Activated naive CD8-positive, alpha-beta T cell treated with anti-CD3 and anti-CD28 coated beads, Interleukin-2, amount 10 ng/mL, durations not matched to agents 7 days and 5 days (primary cell): ENCODE measurements at regions not wholly inside any gene's neighbourhood (a gene's known extent, or its start where the extent isn't known, plus 50 kb on each side); places are given as distances from the start of the nearest gene placed in this dataset.

Experiments used
- ATAC-seq: fragments of 150-1000 bp; cut with Tn5 transposase; one replicate; pipeline ENCODE4 v1.10.0; 2021; ENCODE audit warnings: low read depth, moderate library complexity
- POLR2A ChIA-PET: fragments of 350-600 bp; sonication (Branson Sonifier 250); formaldehyde crosslinking; loops from one replicate; lab custom pipeline; 2021; ENCODE audit warnings: antibody characterized with exemption; lab: Charles Lee
- DNase-seq: peaks from one replicate; pipeline ENCODE4 v3.0.0; 2021
- H3K27ac Mint-ChIP-seq: one replicate; pipeline ENCODE4 v1.8.0; 2022; ENCODE audit warnings: mild to moderate bottlenecking, mixed read lengths
- H3K27me3 Mint-ChIP-seq: one replicate; pipeline ENCODE4 v1.8.0; 2022; ENCODE audit warnings: mild to moderate bottlenecking, moderate library complexity, mixed read lengths
- H3K36me3 Mint-ChIP-seq: one replicate; pipeline ENCODE4 v1.8.0; 2021; ENCODE audit warnings: mild to moderate bottlenecking, mixed read lengths
- H3K4me1 Mint-ChIP-seq: one replicate; pipeline ENCODE4 v1.8.0; 2021; ENCODE audit warnings: mixed read lengths
- H3K4me3 Mint-ChIP-seq: one replicate; pipeline ENCODE4 v1.8.0; 2022; ENCODE audit warnings: mild to moderate bottlenecking, moderate library complexity, mixed read lengths
- H3K9me3 Mint-ChIP-seq: one replicate; pipeline ENCODE4 v1.8.0; 2021; ENCODE audit warnings: mixed read lengths

- Mint-ChIP-seq H3K27ac (no peak overlapping the region), H3K36me3 (no peaks in the 10 kb centered on the region), H3K4me3 (no peak overlapping the region), H3K27me3 (peaks cover 10% of the 10 kb centered on the region), H3K9me3 (peaks cover 1% of the 10 kb centered on the region), H3K4me1 (no peaks in the 10 kb centered on the region)
- ATAC-seq (no peak), DNase-seq (no peak)
- POLR2A ChIA-PET, result no interaction called here
Measured at GRCh38 chr12:22740656-22741355, 115.8 kb downstream of the ETNK1 start.

DNA sequence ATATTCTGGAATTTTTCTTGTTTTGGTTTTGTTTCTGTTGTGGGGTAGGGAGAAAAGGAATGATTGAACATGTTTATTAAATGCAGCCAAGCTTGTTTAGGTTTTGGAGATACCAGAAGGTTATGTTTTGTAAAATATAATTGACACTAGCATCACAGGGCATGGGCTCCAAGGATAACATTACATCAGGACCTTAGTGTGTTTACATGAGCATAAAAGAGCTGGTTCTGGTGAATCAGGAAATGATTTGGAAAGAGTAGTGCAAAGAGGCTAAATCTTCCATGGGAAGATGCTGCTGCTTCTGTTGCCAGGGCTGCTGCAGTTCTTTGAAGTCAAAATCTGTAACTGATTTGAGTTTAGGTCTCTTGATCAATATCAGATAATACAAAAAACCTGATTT, 118.7 kb downstream of the ETNK1 start:
- no peak overlapping the region for H3K27ac Mint-ChIP-seq
- POLR2A ChIA-PET, result no interaction called here
- H3K4me3 Mint-ChIP-seq, result no peak overlapping the region
- peaks cover 14% of the 10 kb centered on the region for H3K27me3 Mint-ChIP-seq
- H3K4me1 Mint-ChIP-seq, result no peaks in the 10 kb centered on the region
- peaks cover 1% of the 10 kb centered on the region for H3K9me3 Mint-ChIP-seq
- ATAC-seq (no peak), DNase-seq (no peak)
- H3K36me3 Mint-ChIP-seq, result no peaks in the 10 kb centered on the region

GRCh38 chr12:22744197-22744596, 119.2 kb downstream of the ETNK1 start:
- Mint-ChIP-seq H3K9me3 (peaks cover 1% of the 10 kb centered on the region), H3K27ac (no peak overlapping the region), H3K4me1 (no peaks in the 10 kb centered on the region), H3K27me3 (peaks cover 11% of the 10 kb centered on the region), H3K36me3 (no peaks in the 10 kb centered on the region), H3K4me3 (no peak overlapping the region)
- ATAC-seq (no peak), DNase-seq (no peak)
- POLR2A ChIA-PET, result no interaction called here

DNA sequence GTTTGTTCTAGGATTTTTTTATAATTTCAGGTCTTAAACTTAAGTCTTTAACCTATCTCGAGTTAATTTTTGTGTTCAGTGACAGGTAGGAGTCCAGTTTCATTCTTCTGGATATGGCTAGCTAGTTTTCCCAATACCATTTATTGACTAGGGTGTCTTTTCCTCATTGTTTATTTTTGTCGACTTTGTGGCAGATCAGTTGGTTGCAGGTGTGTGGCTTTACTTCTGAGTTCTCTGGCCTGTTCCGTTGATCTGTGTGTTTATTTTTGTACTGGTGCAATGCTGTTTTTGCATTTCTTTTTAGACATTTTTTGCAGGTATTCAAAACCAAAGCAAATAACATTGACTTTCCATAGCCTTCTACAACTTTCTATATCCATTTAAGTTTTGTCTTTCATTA, 121.7 kb downstream of the ETNK1 start:
- H3K27ac Mint-ChIP-seq, result no peak overlapping the region
- peaks cover 11% of the 10 kb centered on the region for H3K27me3 Mint-ChIP-seq
- H3K36me3 Mint-ChIP-seq, result no peaks in the 10 kb centered on the region
- H3K4me1 Mint-ChIP-seq, result no peaks in the 10 kb centered on the region
- no peak overlapping the region for H3K4me3 Mint-ChIP-seq
- DNase-seq (no peak), ATAC-seq (no peak)
- peaks cover 1% of the 10 kb centered on the region for H3K9me3 Mint-ChIP-seq
- POLR2A ChIA-PET, result no interaction called here

DNA sequence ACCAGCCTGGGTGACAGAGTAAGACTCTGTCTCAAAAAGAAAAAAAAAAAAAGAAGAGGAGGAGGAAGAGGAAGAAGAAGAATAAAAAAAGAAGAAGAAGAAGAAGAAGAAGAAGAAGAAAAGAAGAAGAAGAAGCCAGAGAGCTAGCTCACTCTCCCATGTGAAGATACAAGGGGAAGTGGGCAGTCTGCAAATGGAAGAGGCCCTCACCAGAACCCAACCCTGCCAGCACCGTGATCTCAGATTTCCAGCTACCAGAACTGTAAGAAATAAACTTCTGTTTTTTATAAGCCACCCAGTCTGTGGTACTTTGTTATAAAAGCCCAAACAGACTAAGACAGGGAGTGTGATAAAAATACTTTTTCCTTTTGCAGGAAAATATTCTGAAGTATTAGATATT, 130.7 kb downstream of the ETNK1 start:
- Mint-ChIP-seq H3K9me3 (no peaks in the 10 kb centered on the region), H3K36me3 (no peaks in the 10 kb centered on the region), H3K4me1 (no peaks in the 10 kb centered on the region), H3K27me3 (peaks cover 6% of the 10 kb centered on the region), H3K4me3 (no peak overlapping the region), H3K27ac (no peak overlapping the region)
- DNase-seq (no peak), ATAC-seq (no peak)
- POLR2A ChIA-PET, result no interaction called here

DNA sequence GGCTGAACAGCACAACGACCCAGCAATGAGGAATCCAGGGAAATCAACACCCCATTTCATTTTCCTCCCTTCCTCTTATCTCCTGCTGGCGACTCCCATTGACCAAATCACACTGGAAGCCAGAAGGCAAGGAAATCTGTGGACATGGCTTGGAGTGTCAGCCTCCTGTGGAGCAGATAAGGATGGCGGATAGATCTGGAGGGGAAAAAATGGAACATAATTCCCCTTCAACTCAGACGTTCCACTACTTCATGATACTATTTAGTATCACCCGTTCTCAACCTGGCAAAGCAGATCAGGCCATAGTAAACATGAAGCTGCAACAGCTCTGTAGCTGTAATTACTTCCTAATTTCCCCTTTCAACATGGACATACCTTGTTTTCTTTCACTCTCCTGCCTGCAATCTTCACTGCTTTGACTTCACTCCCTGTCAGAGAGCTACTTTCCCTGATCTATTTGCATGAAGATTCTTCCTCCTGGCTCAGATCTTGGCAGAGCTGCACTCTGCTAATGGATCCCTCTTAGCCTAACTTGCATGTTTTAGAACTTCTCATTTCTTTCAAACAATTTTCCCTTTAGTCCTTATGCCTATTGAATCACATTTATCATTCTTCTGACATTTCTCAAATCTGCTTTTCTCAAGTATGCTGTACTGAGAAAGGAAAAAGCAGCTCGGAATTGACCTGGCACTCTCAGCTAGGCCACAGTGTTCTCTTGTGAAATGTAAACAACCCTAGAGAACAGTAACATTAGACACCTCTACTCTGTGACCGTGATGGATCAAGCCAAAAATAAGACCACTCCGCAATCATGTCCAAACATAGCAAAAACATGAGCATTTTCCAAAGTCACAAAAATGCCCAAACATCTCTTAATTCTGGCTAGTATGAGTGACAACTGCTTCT, 135.1 kb downstream of the ETNK1 start:
- Mint-ChIP-seq H3K27ac (no peak overlapping the region), H3K4me3 (no peak overlapping the region), H3K36me3 (no peaks in the 10 kb centered on the region), H3K4me1 (no peaks in the 10 kb centered on the region), H3K27me3 (peaks cover 10% of the 10 kb centered on the region), H3K9me3 (no peaks in the 10 kb centered on the region)
- POLR2A ChIA-PET, result no interaction called here
- ATAC-seq, result no peak
- DNase-seq, result no peak

- POLR2A ChIA-PET, result no interaction called here
- no peaks in the 10 kb centered on the region for H3K36me3 Mint-ChIP-seq
- H3K9me3 Mint-ChIP-seq, result no peaks in the 10 kb centered on the region
Measured at GRCh38 chr12:22765421-22766130, 140.6 kb downstream of the ETNK1 start.

GRCh38 chr12:22766911-22767420, 142.0 kb downstream of the ETNK1 start:
- POLR2A ChIA-PET, result no interaction called here
- Mint-ChIP-seq H3K27ac (no peak overlapping the region), H3K4me1 (no peaks in the 10 kb centered on the region), H3K36me3 (no peaks in the 10 kb centered on the region), H3K9me3 (no peaks in the 10 kb centered on the region), H3K4me3 (no peak overlapping the region), H3K27me3 (peaks cover 7% of the 10 kb centered on the region)
- DNase-seq (no peak), ATAC-seq (no peak)

More at GRCh38 chr12:22765421-22766130, 140.6 kb downstream of the ETNK1 start:
- Mint-ChIP-seq H3K27me3 (peaks cover 7% of the 10 kb centered on the region), H3K27ac (no peak overlapping the region), H3K4me1 (no peaks in the 10 kb centered on the region), H3K4me3 (no peak overlapping the region)
- no peak for ATAC-seq
- no peak for DNase-seq

- H3K4me3 Mint-ChIP-seq, result no peak overlapping the region
- H3K27ac Mint-ChIP-seq, result no peak overlapping the region
- peaks cover 2% of the 10 kb centered on the region for H3K9me3 Mint-ChIP-seq
- DNase-seq, result no peak
- POLR2A ChIA-PET, result no interaction called here
- no peaks in the 10 kb centered on the region for H3K36me3 Mint-ChIP-seq
- no peaks in the 10 kb centered on the region for H3K27me3 Mint-ChIP-seq
- no peak for ATAC-seq
- H3K4me1 Mint-ChIP-seq, result no peaks in the 10 kb centered on the region
Measured at GRCh38 chr12:22781339-22781738, 156.4 kb downstream of the ETNK1 start.

DNA sequence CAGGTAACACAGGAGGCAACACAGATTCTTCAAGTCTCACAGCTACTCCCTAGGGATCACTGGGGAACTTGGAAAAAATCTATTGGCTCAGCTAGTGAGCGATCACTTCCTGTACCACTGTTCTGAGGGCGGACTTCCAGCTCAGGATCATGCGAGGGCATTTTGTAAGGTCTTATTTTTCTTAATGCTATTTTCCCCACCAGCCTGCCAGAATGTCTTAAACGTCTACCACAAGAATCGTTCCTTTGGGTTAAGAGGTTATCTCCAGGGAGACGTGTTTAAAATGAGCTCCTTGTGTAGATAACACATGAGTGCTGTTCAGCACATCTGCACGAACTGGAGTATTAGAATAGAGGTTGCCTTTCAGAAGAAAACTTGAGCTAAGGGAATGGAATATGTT, 162.6 kb downstream of the ETNK1 start:
- Mint-ChIP-seq H3K4me1 (no peaks in the 10 kb centered on the region), H3K9me3 (peaks cover 2% of the 10 kb centered on the region), H3K4me3 (no peak overlapping the region), H3K27ac (no peak overlapping the region), H3K36me3 (no peaks in the 10 kb centered on the region), H3K27me3 (no peaks in the 10 kb centered on the region)
- DNase-seq (no peak), ATAC-seq (no peak)
- POLR2A ChIA-PET, result no interaction called here

DNA sequence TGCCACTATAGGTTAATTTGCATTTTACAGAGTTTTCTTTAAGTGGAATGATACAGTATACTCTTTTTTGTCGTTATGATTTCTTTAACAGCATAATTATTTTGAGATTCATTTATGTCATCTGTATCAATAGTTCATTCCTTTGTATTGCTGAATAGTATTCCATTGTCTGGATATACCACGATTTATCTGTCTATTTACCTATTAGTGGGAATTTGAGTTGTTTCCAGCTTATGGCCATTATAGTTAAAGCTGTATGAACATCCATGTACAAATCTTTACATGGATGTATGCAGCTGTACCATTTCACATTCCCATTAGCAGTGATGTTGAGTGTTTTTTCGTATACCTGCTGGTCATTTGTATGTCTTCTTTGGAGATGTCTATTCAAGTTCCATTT, 163.9 kb downstream of the ETNK1 start:
- DNase-seq (no peak), ATAC-seq (no peak)
- Mint-ChIP-seq H3K36me3 (no peaks in the 10 kb centered on the region), H3K27me3 (no peaks in the 10 kb centered on the region), H3K27ac (no peak overlapping the region), H3K4me1 (no peaks in the 10 kb centered on the region), H3K4me3 (no peak overlapping the region), H3K9me3 (peaks cover 2% of the 10 kb centered on the region)
- POLR2A ChIA-PET, result interaction anchor here (0.7 kb wide), 1 partner anchor 28 kb away, joined by 12 read pairs; no protein-coding TSS in a partner anchor

GRCh38 chr12:22792138-22792537, 167.2 kb downstream of the ETNK1 start:
- Mint-ChIP-seq H3K4me1 (no peaks in the 10 kb centered on the region), H3K4me3 (no peak overlapping the region), H3K27ac (no peak overlapping the region), H3K27me3 (no peaks in the 10 kb centered on the region), H3K36me3 (no peaks in the 10 kb centered on the region), H3K9me3 (no peaks in the 10 kb centered on the region)
- DNase-seq (no peak), ATAC-seq (no peak)
- POLR2A ChIA-PET, result no interaction called here

DNA sequence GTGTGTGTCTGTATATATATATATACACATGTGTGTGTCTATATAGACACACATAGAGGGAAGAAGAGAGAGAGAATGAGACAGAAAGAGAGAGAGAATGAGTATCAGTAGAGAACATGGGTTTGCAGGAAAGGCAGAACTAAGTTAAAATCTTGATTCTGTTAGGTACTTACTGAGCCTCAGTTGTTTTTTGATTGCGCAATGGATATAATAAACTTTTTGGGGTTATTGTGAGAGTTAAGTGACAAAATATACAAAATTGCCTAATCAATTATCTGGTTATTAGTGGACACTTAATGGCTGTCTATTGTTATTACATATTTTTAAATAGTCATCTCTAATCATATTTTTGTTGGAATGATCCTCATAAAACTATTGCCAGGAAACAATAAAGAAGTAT, 169.0 kb downstream of the ETNK1 start:
- H3K4me3 Mint-ChIP-seq, result no peak overlapping the region

More for the DNA sequence above, 169.0 kb downstream of the ETNK1 start:
- no peaks in the 10 kb centered on the region for H3K4me1 Mint-ChIP-seq
- no peaks in the 10 kb centered on the region for H3K9me3 Mint-ChIP-seq
- H3K27me3 Mint-ChIP-seq, result no peaks in the 10 kb centered on the region
- no peak overlapping the region for H3K27ac Mint-ChIP-seq
- no peaks in the 10 kb centered on the region for H3K36me3 Mint-ChIP-seq
- no peak for DNase-seq
- POLR2A ChIA-PET, result no interaction called here
- no peak for ATAC-seq
